ENCODE measurements at regions not wholly inside any gene's neighbourhood (a gene's known extent, or its start where the extent isn't known, plus 50 kb on each side); places are given as distances from the start of the nearest gene placed in this dataset.

DNA sequence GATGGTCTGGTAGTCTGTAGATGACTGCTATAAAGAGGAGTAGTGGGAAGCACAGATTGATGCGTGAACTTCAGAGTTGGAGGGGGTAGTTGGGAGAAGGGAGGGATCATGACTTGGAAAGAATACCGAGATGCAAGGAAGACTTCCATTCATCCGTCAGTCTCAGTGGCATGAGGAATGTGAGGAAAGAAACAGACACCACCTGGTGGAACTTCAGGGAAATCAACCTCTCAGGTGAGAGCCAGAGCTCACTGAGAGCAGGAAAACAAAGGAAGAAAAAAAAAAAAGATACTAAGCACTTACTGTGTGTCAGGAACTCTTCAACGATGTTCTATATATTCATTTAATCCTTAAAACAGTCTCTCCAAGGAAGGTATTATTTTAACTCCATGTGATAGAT, 172.4 kb downstream of the OXSM start:
- DNase-seq (ENCODE audit: low spot score in 2 of 2) = no peak
- no peaks in the 10 kb centered on the region for H3K4me1 ChIP-seq
- H3K9me3 ChIP-seq = no peaks in the 10 kb centered on the region
- 76 to 77% methylated on average over 4 of the region's 4 CpGs for WGBS, 2 donors
- no peaks in the 10 kb centered on the region for H3K27me3 ChIP-seq
- H3K4me3 ChIP-seq = no peak overlapping the region
- no peak overlapping the region for H3K27ac ChIP-seq
- H3K36me3 ChIP-seq = no peaks in the 10 kb centered on the region
- TF ChIP-seq EP300 (IDR thresholded peaks at IDR 0.05) (no peak), CTCF (IDR thresholded peaks at IDR 0.05) (no peak), POLR2A (IDR thresholded peaks at IDR 0.05) (no peak)

GRCh38 chr3:25964141-25964540, 174.3 kb downstream of the OXSM start:
- H3K4me3 ChIP-seq = no peak overlapping the region
- 24 to 37% methylated on average over 2 of the region's 2 CpGs for WGBS, 2 donors
- H3K9me3 ChIP-seq = no peaks in the 10 kb centered on the region
- H3K36me3 ChIP-seq = no peaks in the 10 kb centered on the region
- H3K27ac ChIP-seq = no peak overlapping the region
- DNase-seq (ENCODE audit: low spot score in 2 of 2) = no peak
- H3K27me3 ChIP-seq = no peaks in the 10 kb centered on the region
- no peak for TF ChIP-seq POLR2A (IDR thresholded peaks at IDR 0.05)
- no peak for TF ChIP-seq EP300 (IDR thresholded peaks at IDR 0.05)
- no peak for TF ChIP-seq CTCF (IDR thresholded peaks at IDR 0.05)
- H3K4me1 ChIP-seq = no peaks in the 10 kb centered on the region

- Histone ChIP-seq H3K27ac (no peak overlapping the region), H3K27me3 (no peaks in the 10 kb centered on the region), H3K9me3 (peaks cover 0 to 3% (median 0%) of the 10 kb centered on the region in 4 donors), H3K36me3 (no peaks in the 10 kb centered on the region), H3K4me3 (no peak overlapping the region), H3K4me1 (no peaks in the 10 kb centered on the region)
- 91 to 92% methylated on average over 5 of the region's 5 CpGs for WGBS, 2 donors
- no peak for DNase-seq (ENCODE audit: low spot score in 2 of 2)
- no peak for TF ChIP-seq POLR2A (IDR thresholded peaks at IDR 0.05)
- TF ChIP-seq CTCF (IDR thresholded peaks at IDR 0.05) = no peak
- TF ChIP-seq EP300 (IDR thresholded peaks at IDR 0.05) = no peak
Observed at GRCh38 chr3:25967385-25967784, 177.5 kb downstream of the OXSM start.

- Histone ChIP-seq H3K4me1 (no peaks in the 10 kb centered on the region), H3K27me3 (no peaks in the 10 kb centered on the region), H3K9me3 (peaks cover 0 to 3% (median 0%) of the 10 kb centered on the region in 4 donors), H3K27ac (no peak overlapping the region), H3K36me3 (no peaks in the 10 kb centered on the region), H3K4me3 (no peak overlapping the region)
- WGBS, 2 donors = 61 to 72% methylated on average over 2 of the region's 2 CpGs
- TF ChIP-seq EP300 (IDR thresholded peaks at IDR 0.05) (no peak), POLR2A (IDR thresholded peaks at IDR 0.05) (no peak), CTCF (IDR thresholded peaks at IDR 0.05) (no peak)
- no peak for DNase-seq (ENCODE audit: low spot score in 2 of 2)
Observed at GRCh38 chr3:25971736-25972135, 181.8 kb downstream of the OXSM start.

DNA sequence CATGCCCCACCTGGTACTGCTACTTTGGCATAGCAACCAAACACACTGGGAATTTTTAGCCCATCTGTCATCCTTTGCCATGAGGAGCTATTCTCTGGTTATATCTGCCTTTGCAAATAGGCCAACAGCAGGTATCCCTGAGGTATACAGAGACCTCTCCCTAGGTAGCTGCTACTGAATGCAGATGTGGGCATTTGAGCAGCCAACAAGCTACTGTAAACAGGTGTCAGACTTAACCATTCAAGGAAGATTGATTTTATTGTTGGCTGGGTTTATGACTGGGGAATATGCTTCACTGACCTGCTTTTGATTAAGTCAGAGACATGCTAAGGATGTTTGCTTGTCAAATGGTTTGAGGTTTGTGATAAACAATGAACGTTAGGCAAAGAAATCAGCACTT, 183.2 kb downstream of the OXSM start:
- no peaks in the 10 kb centered on the region for H3K27me3 ChIP-seq
- H3K36me3 ChIP-seq = no peaks in the 10 kb centered on the region
- peaks cover 0 to 3% (median 0%) of the 10 kb centered on the region in 4 donors for H3K9me3 ChIP-seq
- no peak overlapping the region for H3K27ac ChIP-seq
- WGBS, 2 donors = 53 to 72% methylated on average over 1 of the region's 1 CpG
- DNase-seq (ENCODE audit: low spot score in 2 of 2) = no peak
- H3K4me1 ChIP-seq = no peaks in the 10 kb centered on the region
- no peak overlapping the region for H3K4me3 ChIP-seq
- TF ChIP-seq CTCF (IDR thresholded peaks at IDR 0.05) (no peak), POLR2A (IDR thresholded peaks at IDR 0.05) (no peak), EP300 (IDR thresholded peaks at IDR 0.05) (no peak)

Measured in tibial nerve (tissue), 4 donors.